ENCODE measurements at regions not wholly inside any gene's neighbourhood (a gene's known extent, or its start where the extent isn't known, plus 50 kb on each side); places are given as distances from the start of the nearest gene placed in this dataset.
"Not testable (repeated sequence)": the region's sequence is repeated elsewhere in the genome, so short reads cannot be mapped to it uniquely, and the experiment has no call there.

DNA sequence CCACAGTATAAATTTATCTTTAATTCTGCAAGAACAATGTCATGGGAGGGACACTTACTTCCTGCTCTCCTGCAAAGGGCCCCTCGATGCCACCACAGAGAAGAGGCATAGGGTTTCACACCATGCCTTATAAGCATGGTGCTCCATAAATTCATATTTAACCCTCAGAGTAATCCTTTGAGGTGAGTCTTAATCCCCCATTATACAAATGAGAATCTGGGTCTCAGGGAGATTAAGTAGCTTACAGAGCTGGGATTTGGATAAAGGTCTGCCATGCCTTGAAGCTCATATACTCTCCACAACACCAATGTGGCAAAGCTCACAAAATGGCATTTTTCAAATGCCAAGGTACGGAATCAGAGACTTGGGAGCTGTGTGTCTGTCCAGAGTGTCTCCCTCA is 268.5 kb upstream of the CCL2 start:
- DNase-seq: no peak

DNA sequence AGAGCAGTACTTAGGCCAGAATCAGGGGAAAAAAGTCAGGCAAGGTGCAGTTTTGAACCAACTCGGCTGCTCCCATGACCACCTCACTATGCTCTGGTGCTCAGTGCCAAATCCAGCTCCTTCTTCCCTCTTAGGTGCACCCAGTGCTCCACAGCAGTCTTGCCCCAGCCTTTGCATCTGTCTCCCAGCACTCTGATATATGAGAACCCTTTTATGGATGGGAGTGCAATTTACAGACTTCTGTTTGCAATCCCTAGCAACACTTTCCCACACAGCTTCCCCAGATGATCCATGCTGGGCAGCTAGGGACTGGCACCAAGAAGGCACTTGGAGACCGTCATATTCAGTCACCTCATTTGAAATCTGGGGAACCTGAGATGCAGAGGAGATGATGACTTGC is 267.9 kb upstream of the CCL2 start:
- DNase-seq: no peak

DNA sequence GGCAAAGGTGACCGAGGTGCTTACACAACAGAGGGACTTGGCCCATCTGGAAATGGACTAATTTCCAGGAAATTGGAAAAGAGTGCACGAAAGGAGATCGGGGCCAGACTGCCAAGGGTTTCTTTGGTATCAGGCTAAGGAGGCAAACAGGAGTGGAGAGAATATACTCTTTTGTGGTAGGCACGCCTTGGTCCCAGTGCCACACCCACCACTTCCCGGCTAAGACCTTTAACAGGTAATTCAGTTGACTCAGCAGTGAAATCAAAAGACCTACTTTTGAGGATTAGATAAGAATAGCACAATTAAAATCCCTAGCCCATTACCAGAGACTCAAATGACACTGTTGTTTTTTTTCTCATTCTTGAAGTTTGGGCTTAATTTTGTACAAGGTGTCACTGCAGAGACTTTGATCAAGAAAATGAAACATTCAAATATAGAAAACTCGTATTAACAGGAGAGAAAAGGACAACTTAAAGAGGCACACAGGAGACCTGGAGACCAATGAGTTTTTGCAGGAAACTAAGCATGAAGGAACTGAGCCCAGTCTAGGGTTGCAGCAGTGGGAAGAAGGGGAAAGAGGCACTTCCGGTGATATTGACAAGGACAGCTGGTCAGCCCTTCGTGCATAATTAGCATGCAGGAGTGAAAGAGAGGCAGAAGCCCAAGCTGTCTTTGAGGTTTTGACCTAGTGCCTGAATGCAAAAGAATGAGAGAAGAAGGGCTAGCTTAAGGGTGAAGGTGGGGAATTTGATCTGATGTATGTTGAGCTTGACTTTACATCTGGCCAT is 265.5 kb upstream of the CCL2 start:
- DNase-seq: no peak

DNA sequence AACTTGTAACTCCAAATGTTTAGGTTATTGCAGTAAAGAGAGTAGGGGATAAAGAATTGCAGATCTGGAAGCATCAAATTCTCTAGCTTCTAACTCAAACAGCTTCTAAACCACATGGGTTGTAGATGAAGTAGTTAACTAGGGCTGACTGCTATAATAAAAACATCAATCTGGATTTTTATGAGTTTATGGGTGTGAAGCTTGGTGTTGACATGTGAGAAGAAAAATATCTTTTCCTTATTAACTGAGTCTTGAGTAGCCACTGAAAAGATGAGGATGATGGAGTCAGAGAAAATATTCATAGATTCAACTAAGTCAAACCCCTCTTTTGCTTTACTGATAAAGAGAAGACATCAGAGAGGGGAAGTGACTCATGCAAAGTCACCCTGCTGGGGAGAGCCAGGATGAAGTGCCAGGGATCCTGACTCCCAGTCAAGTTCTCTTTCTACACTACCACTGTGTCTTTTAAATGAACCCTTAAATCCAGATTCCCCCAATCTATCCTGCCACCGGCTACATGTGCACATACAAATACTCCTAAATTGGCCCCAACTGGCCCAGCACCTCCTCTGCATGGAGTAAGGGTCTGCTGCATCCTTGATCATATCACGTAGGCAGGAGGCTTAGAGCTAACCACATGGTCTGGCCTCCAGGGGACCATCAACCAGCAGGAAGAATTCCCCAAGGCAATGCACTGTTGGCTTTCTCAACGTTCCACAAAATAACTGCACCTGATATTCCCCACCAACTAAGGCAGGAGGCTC is 264.0 kb upstream of the CCL2 start:
- DNase-seq: no peak

DNA sequence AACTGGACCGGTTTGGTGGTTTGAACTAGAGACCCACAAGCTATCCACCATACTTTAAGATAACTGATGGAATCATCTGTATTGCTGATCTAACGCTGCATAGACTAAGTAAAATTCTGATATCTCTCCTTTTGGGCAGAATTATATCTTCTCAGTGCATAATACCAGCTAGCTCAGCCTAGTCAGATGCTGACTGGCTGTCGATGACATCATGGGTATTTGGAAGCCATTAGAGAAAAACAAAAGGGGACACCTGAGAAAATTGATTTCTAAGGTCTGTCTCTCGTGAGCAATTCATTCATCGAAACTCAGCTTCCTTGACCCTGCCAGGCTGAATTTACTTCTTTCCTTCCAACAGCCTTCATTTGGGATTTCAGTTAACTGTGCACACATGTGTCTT is 263.0 kb upstream of the CCL2 start:
- DNase-seq: no peak

DNA sequence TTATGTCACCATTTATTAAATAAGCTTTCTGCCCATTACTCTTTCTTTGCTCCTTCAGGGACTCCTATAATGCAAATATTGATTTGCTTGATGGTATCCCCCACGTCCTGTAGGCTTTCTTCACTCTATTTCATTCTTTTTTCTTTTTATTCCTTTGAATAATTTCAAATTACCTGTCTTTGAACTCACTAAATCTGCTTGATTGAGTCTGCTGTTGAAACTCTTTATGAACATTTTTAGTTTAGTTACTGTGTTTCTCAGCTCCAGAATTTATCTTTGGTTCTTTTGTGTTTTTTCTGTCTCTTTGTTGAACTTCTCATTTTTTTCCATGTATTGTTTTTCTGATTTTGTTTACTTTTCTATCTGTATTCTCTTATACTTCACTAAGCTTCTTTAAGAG is 254.4 kb upstream of the CCL2 start:
- no peak for DNase-seq

DNA sequence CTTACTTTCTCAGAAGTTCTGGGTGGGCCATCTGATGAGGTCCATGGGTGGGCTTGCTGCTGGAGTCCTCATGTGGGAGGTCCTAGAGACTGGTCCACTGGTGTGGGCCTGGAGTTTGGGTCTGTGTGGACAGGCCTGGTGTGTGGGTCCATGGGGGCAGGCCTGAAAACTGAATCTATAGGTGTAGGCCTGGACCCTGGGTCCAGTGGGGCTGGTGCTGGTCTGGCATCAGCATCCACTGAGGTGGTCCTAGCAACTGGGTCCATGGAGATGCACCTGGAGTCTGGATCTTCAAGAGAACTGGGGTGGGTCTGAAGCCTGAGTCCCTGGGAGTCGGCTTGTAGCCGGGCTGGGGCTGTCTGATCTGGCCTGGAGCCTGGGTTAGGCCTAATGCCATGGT is 253.8 kb upstream of the CCL2 start:
- DNase-seq: no peak

DNA sequence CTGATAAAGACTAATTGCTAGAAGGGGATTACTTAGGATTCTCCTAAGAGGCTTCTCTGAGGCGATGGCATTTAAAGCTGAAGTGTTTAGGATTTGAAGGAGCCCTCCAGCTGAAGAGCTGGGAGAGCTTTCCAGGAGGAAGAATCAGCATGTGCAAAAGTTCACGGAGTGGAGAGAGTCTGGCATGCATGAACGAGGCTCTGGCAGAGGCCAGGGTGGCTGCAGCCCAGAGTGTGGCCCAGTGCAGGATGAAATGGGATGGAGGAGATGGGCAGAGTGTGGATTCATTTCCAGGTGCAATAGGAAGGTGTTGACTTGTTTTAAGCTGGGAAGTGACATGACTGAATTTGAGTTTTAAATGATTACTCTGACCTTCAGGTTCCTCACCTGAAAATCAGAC is 249.0 kb upstream of the CCL2 start:
- no peak for DNase-seq

DNA sequence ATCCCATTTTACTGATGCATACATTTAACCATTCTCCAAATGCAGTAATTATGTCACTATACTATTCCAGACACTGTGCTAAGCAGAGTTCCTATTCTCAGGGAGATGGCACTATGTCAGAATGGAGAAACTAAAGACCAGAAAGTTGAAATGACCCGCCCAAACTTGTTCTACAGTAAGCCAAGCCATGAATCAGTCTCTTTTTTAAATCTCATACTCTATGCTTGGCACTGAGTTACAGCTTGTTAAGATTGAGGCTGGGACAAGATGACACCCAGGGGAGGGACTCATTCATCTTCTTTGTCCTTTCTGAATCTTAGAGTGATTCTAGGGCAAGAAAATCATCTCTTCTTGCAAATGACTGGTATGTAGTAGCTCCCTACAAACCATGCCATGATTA is 247.0 kb upstream of the CCL2 start:
- no peak for DNase-seq

DNA sequence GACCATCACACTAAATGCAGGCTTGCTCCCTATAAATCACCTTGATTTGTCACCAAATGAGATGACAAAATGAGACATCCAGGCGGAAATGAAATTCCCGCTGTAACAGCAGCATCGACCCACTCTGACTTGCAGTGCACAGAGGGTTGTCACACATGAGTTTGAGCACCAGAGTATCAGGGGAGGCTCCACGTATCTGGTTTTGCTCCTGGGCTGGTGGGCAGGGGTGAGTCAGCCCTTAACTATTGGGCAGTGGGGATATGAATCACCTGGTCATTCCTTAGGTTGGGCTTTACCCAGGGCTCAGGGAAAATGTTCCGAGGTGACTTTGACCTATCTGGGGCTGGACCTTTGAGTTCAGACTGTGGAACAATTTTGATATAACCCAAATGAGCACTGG is 245.2 kb upstream of the CCL2 start:
- DNase-seq: no peak

DNA sequence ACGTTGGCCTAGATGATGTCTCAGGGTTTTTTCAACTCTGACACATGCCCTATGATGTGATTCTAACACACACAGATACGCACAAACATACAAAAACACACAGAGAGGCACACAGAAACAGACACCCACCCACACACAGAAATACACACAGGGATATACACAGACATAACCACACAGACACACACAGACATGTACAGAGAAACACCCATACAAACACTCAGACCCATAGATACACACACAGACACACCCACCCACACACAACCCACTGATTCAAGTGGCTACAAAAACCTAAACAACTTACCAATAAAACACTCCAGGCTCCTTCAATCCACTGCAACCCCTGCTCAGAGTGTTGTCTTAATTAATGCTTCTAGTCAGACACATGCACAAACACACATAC is 244.6 kb upstream of the CCL2 start:
- no peak for DNase-seq

DNA sequence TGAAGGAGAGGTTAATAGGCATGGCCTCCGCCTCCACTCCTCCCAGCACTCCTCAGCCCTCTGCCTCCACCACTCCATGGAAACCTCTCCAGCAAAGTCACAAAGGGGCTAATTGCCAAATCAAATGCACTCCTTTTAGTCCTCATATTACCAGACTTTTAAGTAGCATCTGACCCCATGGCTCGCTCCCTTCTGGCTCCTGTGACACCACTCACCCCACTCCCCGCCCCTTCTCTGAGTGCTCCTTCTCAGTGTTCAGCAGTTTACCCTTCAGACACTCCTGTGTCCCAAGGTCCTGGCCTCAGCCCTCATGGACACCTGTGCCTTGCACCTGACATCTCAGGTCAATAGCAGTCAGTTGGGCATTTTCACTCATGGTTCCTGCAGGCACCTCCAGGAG is 243.5 kb upstream of the CCL2 start:
- no peak for DNase-seq

DNA sequence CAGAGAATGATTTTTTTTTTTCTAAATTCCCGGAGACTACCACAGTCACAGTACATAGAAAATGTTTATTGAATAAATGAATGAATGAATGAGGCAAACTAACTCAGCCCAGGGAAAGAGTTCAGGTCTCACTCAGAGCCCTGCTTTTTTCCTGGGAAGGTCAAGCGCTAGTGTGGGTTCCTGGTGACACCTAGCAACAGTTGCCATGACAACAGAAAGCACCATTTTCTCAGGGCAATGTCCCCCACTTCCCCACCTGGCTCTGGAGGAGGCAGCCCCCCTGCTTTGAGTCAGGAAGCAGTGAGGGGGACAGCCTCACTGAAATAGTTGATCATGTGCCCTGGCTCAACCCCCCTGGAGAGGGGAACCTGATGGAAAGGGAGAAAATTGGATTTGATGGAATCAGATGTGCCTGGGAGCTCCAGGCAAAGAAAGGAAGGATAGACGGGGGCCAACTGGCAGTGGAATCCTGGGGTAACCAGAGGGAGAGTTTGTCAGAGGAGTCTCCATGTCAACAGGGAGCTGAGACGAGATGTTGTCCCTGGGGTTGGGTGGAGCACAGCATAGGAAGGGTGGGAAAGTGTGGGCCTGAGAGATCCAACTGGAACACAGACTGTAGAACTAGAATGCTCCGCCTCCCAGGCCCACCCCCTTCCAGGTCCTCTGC is 242.2 kb upstream of the CCL2 start:
- DNase-seq: no peak

DNA sequence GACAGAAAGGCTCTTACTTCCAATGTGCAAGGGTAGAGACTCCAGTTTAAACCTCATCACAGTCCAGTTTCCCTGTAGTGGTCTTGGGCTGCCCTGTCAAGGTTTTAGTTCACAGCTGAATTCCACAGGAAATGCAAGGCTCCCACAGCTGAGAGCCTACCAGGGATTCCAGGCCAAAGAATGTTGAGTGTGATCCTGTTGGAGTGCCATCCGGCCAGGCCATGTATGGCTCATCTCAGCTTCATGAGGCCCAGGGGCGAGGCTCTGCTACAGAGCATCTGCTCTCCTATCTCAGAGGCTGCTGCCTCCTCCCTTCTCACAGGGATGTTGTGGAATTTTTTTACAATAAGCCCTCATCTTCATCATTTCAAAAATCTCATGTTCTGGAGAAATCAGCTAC is 239.8 kb upstream of the CCL2 start:
- no peak for DNase-seq

DNA sequence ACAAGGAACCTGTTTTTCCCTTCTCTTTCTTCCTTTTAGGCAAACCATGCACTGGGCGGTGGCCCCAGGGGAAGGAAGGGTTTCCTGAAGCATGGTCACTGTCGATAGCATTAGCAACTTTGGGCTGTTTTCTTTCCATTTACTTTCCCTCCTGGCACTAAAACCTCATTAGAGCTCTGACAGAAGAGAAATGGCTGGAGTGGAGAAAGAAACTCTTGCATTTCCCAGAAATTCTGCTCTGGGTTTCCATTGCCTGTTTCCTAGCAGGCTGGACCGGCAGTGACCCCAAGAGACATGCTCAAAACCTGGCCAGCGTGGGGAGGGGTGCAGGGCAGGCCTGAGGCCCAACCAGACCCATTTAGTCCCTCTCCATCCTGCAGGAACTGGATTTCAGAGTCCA is 230.7 kb upstream of the CCL2 start:
- DNase-seq: no peak

DNA sequence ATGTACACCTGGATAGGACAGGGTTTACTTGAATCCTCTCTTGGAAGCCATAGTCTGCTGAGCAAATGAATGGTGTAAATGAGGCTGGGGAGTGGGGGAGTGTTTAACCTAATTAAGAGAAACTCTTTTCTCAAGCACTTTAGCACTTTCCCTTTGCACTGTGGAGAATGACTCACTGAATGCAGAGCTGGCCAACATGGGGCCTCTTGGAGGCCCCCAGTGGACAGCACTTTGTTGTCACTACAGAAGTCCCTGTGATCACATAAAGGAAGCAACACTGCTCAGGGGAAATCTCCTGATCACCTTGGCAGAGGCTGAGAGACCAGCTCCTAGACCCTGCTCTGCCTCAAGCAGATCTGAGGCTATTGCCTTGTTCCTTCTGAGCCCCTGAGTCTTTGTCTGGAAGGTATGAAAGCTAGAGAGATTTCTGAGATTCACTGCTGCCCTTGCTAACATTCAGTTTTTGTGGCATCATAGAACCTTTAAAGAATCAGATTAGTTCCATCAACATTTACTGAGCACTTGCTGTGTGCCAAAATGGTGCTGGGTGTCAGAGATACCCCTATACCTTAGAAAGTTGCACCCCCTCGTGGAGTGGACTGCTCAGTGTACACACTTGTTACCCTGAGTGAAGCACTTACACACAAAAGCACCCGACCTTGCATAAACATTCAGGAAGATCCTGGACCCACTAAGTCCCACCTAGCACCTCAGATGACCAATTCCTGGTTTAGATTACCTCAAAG is 230.1 kb upstream of the CCL2 start:
- DNase-seq: no peak

DNA sequence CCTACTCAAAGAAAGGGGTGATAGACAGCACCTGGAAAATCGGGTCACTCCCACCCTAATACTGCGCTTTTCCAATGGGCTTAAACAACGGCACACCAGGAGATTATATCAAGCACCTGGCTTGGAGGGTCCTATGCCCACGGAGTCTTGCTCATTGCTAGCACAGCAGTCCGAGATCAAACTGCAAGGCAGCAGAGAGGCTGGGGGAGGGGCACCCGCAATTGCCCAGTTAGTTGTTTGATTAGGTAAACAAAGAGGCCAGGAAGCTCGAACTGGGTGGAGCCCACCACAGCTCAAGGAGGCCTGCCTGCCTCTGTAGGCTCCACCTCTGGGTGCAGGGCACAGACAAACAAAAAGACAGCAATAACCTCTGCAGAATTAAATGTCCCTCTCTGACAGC is 224.5 kb upstream of the CCL2 start:
- not testable (repeated sequence) for DNase-seq

DNA sequence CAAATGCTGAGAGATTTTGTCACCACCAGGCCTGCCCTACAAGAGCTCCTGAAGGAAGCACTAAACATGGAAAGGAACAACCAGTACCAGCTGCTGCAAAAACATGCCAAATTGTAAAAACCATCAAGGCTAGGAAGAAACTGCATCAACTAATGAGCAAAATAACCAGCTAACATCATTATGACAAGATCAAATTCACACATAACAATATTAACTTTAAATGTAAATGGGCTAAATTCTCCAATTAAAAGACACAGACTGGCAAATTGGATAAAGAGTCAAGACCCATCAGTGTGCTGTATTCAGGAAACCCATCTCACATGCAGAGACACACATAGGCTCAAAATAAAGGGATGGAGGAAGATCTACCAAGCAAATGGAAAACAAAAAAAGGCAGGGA is 222.8 kb upstream of the CCL2 start:
- DNase-seq: not testable (repeated sequence)

DNA sequence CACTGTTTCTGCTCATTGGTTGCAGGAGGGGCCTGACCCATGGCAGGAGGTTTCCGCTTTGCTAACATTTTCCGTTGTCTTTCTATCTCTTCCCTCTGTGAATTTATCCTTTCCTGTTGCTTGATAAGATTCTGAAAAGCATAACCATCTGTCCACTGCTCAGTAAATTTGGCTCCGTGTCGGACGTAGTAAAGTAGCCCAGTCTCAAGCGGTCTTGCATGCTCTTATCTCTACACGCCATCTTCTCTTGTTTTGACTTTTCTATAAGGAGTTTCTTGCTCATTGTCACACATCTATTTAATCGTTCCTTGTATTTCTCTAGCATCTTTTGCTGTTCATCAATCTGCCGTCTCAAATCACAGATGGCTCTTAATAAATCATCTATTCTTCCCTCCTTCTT is 216.3 kb upstream of the CCL2 start:
- DNase-seq: not testable (repeated sequence)

DNA sequence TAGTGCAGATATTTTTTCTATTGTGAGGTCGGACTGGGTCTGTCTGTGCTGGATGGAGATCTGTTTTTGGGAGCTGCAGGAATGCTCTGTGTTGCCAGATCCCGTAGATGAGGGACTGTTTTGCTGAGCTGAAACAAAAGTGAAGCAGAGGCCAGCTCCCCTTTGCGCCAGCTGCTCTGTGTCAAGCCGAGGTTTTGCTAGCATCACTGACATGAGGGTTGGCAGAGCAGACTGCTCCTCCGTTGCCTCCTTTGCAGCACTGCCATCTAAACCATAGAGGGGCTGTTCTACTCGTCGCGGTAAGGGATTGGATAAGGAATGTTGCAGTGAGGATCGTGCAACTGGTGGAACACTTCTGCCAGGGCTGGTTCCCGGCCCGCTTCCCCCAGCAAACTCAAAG is 215.9 kb upstream of the CCL2 start:
- not testable (repeated sequence) for DNase-seq

DNA sequence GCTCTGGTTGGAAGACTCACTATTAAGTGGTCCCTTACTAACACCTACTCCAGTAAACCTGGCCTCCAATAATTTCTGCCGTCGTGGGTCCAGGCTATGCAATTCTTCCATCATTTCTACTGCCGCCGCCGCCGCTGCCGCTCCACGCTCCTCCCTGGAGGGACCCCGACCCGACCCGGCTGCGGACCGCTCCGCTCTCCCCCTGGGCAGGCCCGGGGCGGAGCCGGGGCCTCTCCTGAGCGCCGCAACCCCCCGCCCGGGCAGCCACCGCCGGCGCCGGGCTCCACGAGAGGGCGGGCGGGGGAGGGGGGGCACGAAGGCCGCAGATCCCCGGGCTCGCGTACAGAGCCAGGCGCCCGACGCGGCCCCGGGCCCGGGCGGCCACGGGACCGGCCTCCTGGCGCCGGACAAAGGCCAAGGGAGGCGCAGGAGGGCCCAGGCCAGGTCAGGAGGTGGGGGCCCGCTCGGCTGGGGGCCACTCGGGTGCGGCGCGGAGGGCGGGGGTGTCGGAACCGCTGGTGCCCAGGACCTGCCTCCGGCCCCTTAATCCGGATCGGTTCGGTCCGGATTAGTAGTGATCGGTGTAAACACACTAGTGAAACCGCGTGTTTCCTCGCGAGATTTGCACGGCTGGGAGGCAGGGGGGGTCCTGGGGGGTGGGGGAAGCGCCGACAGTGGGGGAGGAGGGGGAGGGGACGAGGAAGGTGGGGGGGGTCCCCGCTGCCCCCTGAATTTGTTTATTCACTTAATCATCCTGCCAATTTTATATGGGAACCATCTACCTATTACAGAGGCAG is 215.1 kb upstream of the CCL2 start:
- DNase-seq: not testable (repeated sequence)

DNA sequence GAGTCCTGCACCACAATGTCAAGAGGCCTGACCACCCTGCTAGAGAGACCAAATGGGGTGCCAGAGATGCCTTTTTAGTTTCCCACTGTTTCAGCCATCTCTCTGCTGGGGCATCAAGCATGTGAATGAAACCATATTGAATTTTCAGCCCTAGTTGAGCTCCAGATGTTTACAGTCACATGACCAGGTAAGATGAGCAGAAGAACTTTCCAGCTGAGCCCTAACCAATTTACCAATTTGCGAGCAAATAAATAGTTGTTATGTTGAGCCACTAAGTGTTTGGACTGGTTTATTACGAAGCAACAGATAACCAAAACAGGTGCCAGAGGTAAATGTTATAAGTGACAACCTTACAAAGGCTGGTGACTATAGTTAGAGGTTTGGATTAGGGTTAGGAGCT is 209.1 kb upstream of the CCL2 start:
- no peak for DNase-seq

DNA sequence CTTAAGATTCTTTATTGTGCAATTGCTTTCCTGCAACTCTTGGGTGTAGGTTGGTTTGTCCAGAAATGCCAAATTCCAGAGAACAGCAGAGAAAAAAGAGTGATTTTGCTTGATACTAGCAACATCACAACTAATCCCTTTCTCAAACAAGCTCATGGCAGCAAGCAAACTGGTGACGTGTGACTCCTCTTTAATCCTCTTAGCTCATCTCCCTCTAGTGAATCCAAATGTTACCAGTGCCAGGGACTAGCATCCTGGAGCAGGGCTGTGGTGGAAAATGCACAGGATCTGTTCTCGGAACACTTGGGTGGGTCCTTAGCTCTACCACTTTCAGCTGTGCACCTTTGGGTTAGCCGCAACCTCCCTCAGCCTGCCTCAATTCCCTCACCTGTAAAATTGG is 204.0 kb upstream of the CCL2 start:
- DNase-seq: no peak
